BLaER1 (cell line): ENCODE measurements at regions not wholly inside any gene's neighbourhood (a gene's known extent, or its start where the extent isn't known, plus 50 kb on each side); places are given as distances from the start of the nearest gene placed in this dataset.

ENCODE experiments used
- H3K27ac ChIP-seq: shearing (Covaris generic); formaldehyde crosslinking; 2 replicates; pipeline ENCODE4 v1.8.1; 2022
- H3K27me3 ChIP-seq: shearing (Covaris generic); formaldehyde crosslinking; 2 replicates; pipeline ENCODE4 v1.8.1; 2022
- H3K36me3 ChIP-seq: shearing (Covaris generic); formaldehyde crosslinking; 2 replicates; pipeline ENCODE4 v1.8.1; 2022
- H3K4me1 ChIP-seq: shearing (Covaris generic); formaldehyde crosslinking; 2 replicates; pipeline ENCODE4 v1.8.1; 2022
- H3K4me2 ChIP-seq: shearing (Covaris generic); formaldehyde crosslinking; 2 replicates; pipeline ENCODE4 v1.8.1; 2022
- H3K4me3 ChIP-seq: shearing (Covaris generic); formaldehyde crosslinking; 2 replicates; pipeline ENCODE4 v1.8.1; 2022
- H3K9ac ChIP-seq: shearing (Covaris generic); formaldehyde crosslinking; 2 replicates; pipeline ENCODE4 v1.8.1; 2022
- H3K9me3 ChIP-seq: shearing (Covaris generic); formaldehyde crosslinking; 2 replicates; pipeline ENCODE4 v1.8.1; 2022
- H4K20me1 ChIP-seq: shearing (Covaris generic); formaldehyde crosslinking; 2 replicates; pipeline ENCODE4 v1.8.1; 2022
- Cebpa-rat ChIP-seq: shearing (Covaris generic); IDR thresholded peaks from 2 replicates; pipeline ENCODE4 v1.8.1; 2022

DNA sequence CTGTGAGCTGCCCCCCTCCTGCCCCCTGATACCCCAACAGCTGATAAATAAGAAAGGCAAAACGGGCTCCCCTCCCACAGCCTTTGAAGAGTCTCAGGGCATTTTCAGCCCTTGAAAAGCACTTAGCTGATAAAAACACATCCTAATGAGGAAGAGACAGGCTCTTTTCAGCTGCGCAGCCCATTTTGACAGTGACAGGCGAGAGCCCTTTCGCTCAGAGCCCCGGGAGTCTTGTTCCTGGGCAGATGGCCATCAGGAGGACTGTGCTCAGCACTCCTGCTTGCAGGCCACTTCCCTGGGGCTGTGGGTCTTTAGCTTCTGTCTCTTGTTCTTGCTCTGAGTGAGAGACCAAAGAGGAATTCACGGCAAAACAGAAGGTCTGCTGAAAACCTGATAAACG, 757.2 kb downstream of the BRD1 start:
- Histone ChIP-seq H3K4me1 (no peaks in the 10 kb centered on the region), H3K27me3 (no peaks in the 10 kb centered on the region), H4K20me1 (no peaks in the 10 kb centered on the region), H3K9me3 (no peaks in the 10 kb centered on the region), H3K27ac (no peak overlapping the region), H3K36me3 (no peaks in the 10 kb centered on the region), H3K4me2 (no peak overlapping the region), H3K4me3 (no peak overlapping the region), H3K9ac (no peak overlapping the region)
- TF ChIP-seq Cebpa-rat, result no peak

DNA sequence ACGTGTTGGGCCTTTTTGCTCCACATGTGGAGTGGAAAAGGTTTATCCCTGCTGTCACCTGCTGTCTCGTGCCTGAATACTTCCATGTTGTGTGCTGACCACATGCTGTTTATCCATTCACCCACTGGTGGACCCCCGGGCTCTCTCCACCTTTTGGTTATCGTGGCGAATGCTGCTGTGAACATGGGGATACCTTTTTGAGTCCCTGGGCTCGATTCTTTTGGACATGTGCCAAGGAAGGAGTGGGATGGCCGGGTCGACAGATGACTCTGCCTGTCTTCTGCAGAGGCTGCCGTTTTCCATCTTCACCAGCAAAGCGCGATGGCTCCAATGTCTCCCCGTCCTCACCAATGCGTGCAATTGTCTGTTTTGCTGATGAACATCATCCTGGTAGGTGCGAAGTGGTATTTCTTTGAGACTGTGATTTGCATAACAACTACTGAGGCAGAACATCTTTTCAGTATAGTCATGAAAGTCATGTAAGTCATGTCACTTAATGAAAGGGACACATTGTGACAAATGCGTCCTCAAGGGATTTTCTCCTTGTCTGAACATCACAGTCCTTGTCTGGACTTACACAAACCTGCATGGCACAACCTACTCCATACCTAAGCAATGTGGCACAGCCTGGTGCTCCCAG, 758.7 kb downstream of the BRD1 start:
- no peak for TF ChIP-seq Cebpa-rat
- no peaks in the 10 kb centered on the region for H4K20me1 ChIP-seq
- H3K4me2 ChIP-seq, result no peak overlapping the region
- H3K27ac ChIP-seq, result no peak overlapping the region
- H3K4me1 ChIP-seq, result no peaks in the 10 kb centered on the region
- no peaks in the 10 kb centered on the region for H3K9me3 ChIP-seq
- H3K9ac ChIP-seq, result no peak overlapping the region
- H3K36me3 ChIP-seq, result no peaks in the 10 kb centered on the region
- no peaks in the 10 kb centered on the region for H3K27me3 ChIP-seq
- H3K4me3 ChIP-seq, result no peak overlapping the region

DNA sequence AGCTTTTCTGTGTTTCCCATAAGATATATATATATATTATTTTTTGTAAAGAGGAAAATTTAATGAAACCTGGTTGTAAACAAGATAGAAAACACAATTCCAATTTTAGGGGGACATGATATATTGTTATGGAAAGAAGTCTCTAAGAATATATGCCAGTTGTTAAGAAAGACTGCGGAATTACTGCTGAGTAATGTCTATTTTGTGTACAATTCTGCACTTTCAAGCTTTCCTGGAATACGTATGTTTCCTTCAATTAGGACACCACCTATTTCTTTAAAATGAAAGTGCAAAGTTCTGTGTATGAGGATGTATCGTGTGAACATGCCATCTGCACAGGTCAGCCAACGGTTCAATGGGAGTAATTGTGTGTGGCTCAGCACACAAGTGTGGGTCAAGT, 760.2 kb downstream of the BRD1 start:
- no peak overlapping the region for H3K27ac ChIP-seq
- H4K20me1 ChIP-seq, result no peaks in the 10 kb centered on the region
- H3K4me1 ChIP-seq, result peaks cover 8% of the 10 kb centered on the region; the same call in 1 of the 2 replicates
- no peaks in the 10 kb centered on the region for H3K36me3 ChIP-seq
- no peaks in the 10 kb centered on the region for H3K27me3 ChIP-seq
- H3K9ac ChIP-seq, result no peak overlapping the region
- H3K4me3 ChIP-seq, result no peak overlapping the region
- H3K4me2 ChIP-seq, result no peak overlapping the region
- TF ChIP-seq Cebpa-rat, result no peak
- no peaks in the 10 kb centered on the region for H3K9me3 ChIP-seq

DNA sequence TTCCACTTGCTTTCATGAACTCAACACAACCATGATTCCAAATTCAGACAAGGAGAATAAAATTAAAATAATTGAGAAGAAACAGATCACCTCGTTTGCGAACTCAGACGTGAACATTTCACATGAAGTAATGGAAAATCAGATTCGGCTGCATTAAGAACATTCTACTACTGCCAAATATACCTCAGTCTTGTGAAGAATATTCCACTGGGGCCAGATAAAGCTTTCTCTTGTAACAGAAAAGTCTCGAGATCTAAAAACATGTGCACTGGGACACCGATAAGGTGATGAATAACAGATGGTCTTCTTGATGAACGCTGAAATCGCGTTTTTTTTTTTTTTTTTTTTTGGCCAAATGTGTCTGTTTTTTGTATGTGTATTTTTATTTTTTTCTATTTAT, 761.1 kb downstream of the BRD1 start:
- no peak overlapping the region for H3K4me3 ChIP-seq
- no peak overlapping the region for H3K27ac ChIP-seq
- no peak overlapping the region for H3K4me2 ChIP-seq
- H3K9ac ChIP-seq, result no peak overlapping the region
- no peaks in the 10 kb centered on the region for H4K20me1 ChIP-seq
- H3K9me3 ChIP-seq, result no peaks in the 10 kb centered on the region
- H3K4me1 ChIP-seq, result peaks cover 9% of the 10 kb centered on the region; the same call in 1 of the 2 replicates
- no peaks in the 10 kb centered on the region for H3K36me3 ChIP-seq
- no peak for TF ChIP-seq Cebpa-rat
- H3K27me3 ChIP-seq, result no peaks in the 10 kb centered on the region

DNA sequence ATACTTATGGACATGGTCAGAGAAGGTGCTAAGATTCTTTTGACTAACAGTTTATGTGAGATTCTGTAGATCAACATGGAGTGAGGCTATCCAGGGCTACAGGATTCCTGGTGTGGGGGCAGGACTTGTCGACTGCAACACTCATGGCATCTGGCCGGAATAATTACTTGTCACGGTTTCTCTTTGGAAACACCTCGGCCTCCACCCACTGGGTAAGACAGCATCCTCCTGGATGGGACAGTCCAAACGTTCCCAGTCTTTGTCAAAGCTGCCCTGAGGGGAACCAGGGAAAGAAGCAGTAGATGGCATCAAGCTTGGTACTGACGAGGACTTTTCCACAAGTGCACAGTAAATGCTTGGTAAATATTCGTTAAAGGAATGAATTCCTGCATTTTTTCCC, 762.8 kb downstream of the BRD1 start:
- Histone ChIP-seq H3K4me3 (no peak overlapping the region), H3K9ac (no peak overlapping the region), H3K27me3 (no peaks in the 10 kb centered on the region), H3K36me3 (no peaks in the 10 kb centered on the region), H3K4me1 (peaks cover 9% of the 10 kb centered on the region; the same call in 1 of the 2 replicates), H3K9me3 (no peaks in the 10 kb centered on the region), H4K20me1 (no peaks in the 10 kb centered on the region; the same call in 1 of the 2 replicates), H3K27ac (no peak overlapping the region), H3K4me2 (no peak overlapping the region)
- no peak for TF ChIP-seq Cebpa-rat

DNA sequence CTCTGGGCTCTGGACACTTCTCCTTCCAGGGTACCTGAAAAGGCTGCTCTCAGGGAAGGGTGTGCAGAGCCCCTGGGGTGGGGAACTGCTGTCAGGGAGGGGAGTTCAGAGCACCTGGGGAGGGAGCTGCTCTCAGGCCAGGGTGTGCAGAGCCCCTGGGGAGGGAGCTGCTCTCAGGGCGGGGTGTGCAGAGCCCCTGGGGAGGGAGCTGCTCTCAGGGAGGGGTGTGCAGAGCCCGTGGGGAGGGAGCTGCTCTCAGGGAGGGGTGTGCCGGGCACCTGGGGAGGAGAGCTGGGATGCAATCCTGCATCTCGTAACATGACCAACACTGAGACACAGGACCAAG, 764.2 kb downstream of the BRD1 start:
- Histone ChIP-seq H3K36me3 (no peaks in the 10 kb centered on the region), H3K4me1 (peaks cover 9% of the 10 kb centered on the region; the same call in 1 of the 2 replicates), H3K27me3 (no peaks in the 10 kb centered on the region), H3K9me3 (no peaks in the 10 kb centered on the region), H3K4me2 (no peak overlapping the region), H3K4me3 (no peak overlapping the region), H4K20me1 (no peaks in the 10 kb centered on the region; the same call in 1 of the 2 replicates), H3K27ac (no peak overlapping the region), H3K9ac (no peak overlapping the region)
- TF ChIP-seq Cebpa-rat, result no peak

DNA sequence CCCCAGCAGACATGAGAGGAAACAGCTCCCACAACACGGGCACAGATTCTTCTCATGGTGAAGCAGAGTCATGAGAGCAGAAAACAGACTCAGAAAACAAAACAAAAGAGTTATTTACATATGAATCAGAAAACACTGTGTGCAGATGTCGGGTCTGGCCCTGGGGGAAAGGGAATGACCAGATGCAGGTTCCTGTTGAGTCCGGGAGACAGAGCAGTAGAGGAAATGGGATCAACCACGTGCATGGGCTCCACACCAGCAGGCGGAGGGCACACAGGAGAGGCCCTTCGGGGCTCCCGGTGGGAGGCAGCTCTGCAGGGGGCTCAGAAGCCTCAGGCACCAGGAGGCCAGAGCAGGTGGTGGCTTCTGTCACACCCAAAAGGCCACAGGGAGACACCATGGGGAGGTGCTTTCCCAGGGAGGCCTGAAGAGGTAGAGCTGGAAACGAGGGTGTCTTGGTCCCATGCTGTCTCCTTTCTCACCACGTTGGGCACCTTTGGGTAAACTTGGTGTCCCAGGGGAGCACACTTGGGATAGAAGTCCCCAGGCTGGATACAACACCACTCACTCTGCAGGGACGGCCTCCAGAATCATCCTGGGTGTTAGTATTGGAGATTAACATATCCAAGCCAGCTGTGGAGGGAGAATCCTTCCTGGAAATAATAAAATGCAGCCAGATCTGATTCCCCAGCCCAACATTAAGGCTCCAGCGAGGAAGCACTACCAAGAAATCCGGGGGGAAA, 764.7 kb downstream of the BRD1 start:
- peaks cover 9% of the 10 kb centered on the region; the same call in 1 of the 2 replicates for H3K4me1 ChIP-seq
- no peak overlapping the region for H3K4me3 ChIP-seq
- TF ChIP-seq Cebpa-rat, result no peak
- peak overlapping the region; percentile 30; the same call in 1 of the 2 replicates for H3K4me2 ChIP-seq
- no peaks in the 10 kb centered on the region for H3K36me3 ChIP-seq
- no peaks in the 10 kb centered on the region for H3K9me3 ChIP-seq
- no peaks in the 10 kb centered on the region; the same call in 1 of the 2 replicates for H4K20me1 ChIP-seq
- H3K27ac ChIP-seq, result no peak overlapping the region
- no peaks in the 10 kb centered on the region for H3K27me3 ChIP-seq
- H3K9ac ChIP-seq, result no peak overlapping the region

DNA sequence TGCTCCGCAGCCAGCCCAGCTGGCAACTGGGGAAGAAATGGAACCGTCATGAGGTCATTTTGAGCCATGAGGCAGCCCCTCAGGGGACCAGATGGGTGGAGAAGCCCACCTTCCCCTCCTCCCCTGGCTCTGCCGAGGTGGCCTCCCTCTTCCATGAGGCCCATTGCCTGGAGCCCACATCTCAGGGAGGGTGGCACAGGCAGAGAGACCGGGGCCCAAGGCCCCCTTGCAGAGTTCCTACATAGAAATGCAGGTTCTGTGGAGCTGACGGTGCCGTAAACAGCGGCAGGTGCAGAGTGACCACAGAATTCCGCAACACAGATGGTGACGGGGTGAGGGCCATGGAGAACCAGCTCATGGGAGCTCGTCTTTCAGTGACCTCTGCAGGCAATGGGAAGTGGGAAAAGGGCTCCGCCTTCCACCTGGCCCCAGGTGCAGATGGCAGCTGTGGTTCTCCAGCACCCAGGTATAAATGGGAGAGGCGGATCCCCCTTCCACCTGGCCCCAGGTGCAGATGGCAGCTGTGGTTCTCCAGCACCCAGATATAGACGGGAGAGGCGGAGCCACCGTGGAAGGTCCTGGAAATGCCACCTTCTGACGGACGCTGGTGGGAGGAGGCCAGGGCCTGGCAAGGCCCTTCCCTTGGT, 765.4 kb downstream of the BRD1 start:
- no peaks in the 10 kb centered on the region; the same call in 1 of the 2 replicates for H4K20me1 ChIP-seq
- no peak overlapping the region for H3K9ac ChIP-seq
- no peaks in the 10 kb centered on the region for H3K27me3 ChIP-seq
- no peak overlapping the region for H3K27ac ChIP-seq
- H3K9me3 ChIP-seq, result no peaks in the 10 kb centered on the region
- H3K4me3 ChIP-seq, result no peak overlapping the region
- no peak for TF ChIP-seq Cebpa-rat
- H3K4me2 ChIP-seq, result peak overlapping the region; percentile 30; the same call in 1 of the 2 replicates
- H3K4me1 ChIP-seq, result peaks cover 9% of the 10 kb centered on the region; the same call in 1 of the 2 replicates
- no peaks in the 10 kb centered on the region for H3K36me3 ChIP-seq

DNA sequence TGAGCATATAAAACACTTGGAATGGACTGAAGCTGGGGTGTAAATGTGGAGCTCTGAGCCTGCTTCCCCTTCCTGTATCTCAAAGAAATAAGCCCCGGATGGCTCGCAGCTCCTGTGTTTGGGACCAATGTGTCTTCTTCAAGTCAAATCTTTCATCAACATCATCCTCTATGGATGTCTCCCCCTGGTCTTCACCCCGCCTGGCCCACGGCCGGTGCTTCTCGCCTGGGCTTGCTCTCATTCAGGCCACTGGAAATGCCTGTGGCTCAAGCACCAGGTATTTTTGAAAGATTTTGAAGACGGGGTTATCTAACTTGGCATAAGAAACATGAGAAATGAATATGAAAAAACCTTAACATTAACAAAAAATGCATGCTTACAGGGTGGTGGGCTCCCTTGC, 769.8 kb downstream of the BRD1 start:
- TF ChIP-seq Cebpa-rat, result no peak
- Histone ChIP-seq H3K27me3 (no peaks in the 10 kb centered on the region), H3K9ac (no peak overlapping the region)

DNA sequence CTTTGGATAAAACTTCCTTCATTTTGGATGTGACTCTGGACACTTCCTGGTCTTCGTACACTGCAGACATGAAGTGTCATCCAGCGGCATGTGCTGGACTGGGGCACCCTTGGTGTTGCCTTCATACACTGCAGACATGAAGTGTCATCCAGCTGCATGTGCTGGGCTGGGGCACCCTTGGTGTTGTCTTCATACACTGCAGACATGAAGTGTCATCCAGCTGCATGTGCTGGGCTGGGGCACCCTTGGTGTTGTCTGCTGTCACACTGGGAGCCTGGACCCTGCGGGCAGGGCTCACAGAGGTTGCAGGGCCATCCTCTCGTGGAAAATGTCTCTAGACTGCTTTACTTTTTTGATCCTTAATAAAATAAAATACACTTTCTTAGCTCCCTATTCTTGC, 771.4 kb downstream of the BRD1 start:
- H3K27me3 ChIP-seq, result no peaks in the 10 kb centered on the region
- no peaks in the 10 kb centered on the region for H3K4me1 ChIP-seq
- no peak overlapping the region for H3K9ac ChIP-seq
- no peak for TF ChIP-seq Cebpa-rat
- no peaks in the 10 kb centered on the region for H3K9me3 ChIP-seq
- H3K4me2 ChIP-seq, result no peak overlapping the region
- no peaks in the 10 kb centered on the region for H3K36me3 ChIP-seq
- no peaks in the 10 kb centered on the region; the same call in 1 of the 2 replicates for H4K20me1 ChIP-seq
- no peak overlapping the region for H3K4me3 ChIP-seq
- no peak overlapping the region for H3K27ac ChIP-seq

More for the DNA sequence above, 769.8 kb downstream of the BRD1 start:
- Histone ChIP-seq H3K4me3 (no peak overlapping the region), H3K4me1 (peaks cover 5% of the 10 kb centered on the region; the same call in 1 of the 2 replicates), H3K36me3 (no peaks in the 10 kb centered on the region), H3K27ac (no peak overlapping the region), H4K20me1 (no peaks in the 10 kb centered on the region; the same call in 1 of the 2 replicates), H3K9me3 (no peaks in the 10 kb centered on the region), H3K4me2 (no peak overlapping the region)
